Stimulated activated CD4-positive, alpha-beta T cell treated with anti-CD3 and anti-CD28 coated beads, Interleukin-12 subunit alpha, Interleukin-12 subunit beta, amount 100 ng/mL, for 24 hours (primary cell): ENCODE measurements at regions not wholly inside any gene's neighbourhood (a gene's known extent, or its start where the extent isn't known, plus 50 kb on each side); places are given as distances from the start of the nearest gene placed in this dataset.

ENCODE experiments used
- DNase-seq, 2 experiments: peaks; one replicate each; pipeline ENCODE4 v3.0.0-alpha.2; 2020; ENCODE audit warnings: low read depth in 2 of 2

DNA sequence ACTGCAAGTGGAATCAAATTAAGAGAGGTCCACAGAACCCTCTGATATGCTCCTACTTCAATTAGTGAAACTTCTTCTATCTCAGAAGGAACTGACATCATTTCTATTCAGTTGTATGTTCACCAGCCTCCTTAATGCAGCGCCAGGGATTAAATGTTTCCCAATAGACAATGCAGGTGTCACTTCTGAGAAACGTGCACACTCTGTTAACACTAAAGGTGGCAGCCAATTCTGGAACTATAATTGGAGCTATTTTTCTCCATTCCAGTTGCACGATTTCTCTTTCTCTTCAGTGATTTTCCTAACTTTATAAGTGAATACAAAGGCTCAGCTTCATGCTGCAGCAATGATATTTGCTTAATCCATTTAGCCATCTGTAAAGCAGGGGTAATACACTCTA, 821.9 kb downstream of the TDRD15 start:
- DNase-seq: no peak

DNA sequence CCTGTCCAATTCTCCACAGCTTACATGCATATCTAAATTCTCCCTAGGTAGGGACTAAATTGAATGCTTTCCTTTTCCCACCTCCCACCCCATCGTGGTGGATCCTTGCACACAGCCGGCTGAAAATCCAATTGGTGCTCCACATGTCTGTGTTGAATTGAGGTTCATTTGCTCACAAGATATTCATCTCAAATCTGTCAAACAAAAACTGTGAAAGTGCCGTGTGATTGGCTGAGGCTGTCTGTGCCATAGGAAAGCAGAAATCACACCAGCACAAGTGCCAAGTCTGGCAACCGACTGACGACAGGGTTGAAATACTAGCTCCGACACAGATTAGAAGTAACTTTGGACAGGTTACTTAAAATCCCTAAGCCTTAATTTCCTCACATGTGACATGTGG, 823.3 kb downstream of the TDRD15 start:
- DNase-seq: no peak

DNA sequence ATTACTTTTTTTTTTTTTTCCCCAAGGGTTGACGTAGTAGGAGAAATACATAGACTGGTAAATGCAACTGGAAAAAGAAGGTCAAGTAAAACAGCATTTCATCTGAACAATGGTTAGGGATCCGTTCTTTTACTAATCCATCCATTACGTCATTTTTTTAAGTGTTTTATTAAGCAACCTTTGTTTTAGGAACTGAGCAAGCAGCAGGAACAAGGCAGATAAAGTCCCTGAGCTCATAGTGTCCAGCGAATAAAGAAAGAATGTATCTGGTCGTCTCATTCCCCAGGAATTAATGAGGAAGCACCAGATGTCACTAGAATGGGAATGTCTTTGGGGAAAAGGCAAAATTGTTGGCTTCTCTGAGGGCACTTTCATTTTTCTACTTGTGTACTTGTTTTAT, 842.4 kb downstream of the TDRD15 start:
- no peak for DNase-seq

DNA sequence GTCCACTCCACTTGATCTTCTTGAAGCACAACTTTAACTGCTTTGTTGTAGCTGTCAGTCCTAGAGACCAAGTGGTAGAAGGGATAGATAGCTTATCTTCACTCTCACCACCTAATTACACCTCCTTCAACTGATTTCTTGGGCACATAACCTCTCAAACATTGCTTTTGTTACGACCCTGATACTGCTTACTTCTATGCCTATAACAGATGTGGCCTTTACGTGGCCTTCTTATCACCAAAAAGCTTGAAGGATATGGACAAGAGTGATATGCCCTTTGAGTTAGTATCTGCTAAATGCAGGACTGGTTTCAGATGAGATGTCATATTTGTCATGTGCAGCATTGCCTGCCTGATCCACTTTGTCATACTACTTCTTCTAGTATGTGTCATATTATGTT, 847.2 kb downstream of the TDRD15 start:
- DNase-seq: no peak

DNA sequence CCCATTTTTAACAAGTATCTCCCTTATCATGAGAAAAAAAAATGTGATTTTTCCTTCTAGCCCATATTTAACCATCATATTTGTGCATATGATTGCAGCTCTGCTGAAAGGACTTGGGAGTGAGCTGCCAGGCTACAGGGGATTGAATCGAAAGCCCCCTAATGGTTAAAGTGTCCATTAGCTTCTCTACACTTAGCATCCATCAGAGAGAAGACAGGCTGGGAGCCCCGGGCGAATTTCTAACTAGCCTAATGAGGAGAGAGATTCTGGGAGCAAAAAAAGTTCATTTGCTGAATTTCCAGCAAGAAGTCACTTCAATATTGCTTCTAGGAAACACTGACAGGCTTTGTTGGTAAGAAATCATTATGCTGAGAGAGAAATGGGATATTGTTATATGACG, 848.8 kb downstream of the TDRD15 start:
- no peak for DNase-seq

DNA sequence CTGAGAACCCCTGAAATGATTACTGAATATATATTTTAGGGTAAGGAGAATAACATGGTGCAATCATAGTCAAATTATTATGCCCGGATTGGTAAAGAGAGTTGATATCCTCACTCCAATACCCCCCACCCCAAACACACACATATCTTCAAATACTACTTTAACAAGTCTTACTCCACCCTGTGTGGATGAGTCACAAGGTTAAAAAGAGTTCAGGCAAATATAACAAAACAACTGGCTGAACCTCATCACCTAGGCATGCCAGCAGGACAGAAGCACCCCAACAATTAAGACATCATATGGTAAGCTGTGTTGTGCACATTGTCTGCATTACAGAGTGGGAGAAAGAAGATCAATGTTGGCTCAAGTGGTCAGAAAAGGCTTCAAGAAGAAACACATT, 857.4 kb downstream of the TDRD15 start:
- DNase-seq: no peak

DNA sequence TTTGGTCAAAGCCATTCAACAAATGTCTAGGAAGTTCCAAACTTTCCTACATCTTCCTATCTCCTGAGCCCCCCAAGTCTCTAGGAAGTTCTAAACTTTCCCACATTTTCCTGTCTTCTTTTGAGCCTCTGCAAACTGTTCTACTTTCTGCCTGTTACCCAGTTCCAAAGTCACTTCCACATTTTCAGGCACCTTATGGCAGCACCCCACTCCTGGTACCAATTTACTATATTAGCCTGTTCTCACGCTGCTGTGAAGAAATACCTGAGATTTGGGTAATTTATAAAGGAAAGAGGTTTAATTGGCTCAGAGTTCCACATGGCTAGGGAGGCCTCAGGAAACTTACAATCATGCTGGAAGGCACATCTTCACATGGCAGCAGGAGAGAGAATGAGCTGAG, 869.2 kb downstream of the TDRD15 start:
- no peak for DNase-seq

DNA sequence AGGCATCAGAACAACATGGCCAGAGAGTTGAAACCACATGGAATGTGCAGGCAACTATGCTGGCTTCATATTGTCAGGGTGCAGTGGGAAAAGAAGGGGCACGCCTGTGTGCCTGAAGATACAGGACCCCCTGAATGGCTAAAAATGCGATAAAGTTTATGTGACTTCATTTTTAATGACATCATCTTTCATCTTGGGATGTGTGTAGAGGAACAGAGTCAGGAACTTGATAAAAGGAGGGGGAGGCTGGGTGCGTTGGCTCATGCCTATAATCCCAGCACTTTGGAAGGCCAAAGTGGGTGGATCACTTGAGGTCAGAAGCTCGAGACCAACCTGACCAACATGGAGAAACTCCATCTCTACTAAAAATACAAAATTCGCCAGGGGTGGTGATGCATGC, 872.6 kb downstream of the TDRD15 start:
- DNase-seq: no peak

DNA sequence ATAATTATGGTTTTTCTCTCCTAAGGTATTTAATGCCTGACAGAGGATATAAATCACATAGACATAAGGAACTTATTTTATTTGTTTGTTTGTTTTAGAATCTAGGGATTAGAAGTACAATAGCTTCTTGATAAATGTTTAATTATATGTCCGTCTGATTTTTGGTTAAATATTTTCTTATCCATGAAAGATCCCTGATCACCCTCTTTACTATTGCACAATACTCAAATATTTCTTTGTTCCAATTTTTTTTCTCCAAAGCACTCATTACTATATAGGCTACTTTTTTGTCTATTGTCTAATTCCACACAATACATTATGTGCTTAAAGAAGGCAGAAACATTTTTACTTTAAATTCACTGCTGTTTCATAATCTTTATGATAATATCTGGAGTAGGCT, 875.8 kb downstream of the TDRD15 start:
- DNase-seq: no peak

DNA sequence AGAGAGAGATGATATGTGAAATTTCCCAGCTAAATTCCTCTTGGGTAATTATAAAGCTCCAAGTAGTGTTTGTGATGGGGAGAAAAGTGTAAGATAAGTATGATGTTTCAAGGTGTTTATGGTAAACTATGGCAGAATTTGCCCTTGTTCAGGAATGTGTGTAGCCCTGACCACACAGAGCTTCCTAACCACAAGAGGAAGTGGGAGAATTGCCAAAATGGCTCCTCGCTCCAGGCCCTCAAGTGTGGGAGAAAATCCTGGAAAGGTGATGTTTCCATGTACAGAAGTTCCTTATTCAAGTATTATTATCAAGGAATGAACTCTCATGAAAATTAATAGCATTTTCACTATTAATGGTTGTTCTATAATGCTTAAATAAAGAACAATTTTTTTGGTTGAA, 878.3 kb downstream of the TDRD15 start:
- no peak for DNase-seq

DNA sequence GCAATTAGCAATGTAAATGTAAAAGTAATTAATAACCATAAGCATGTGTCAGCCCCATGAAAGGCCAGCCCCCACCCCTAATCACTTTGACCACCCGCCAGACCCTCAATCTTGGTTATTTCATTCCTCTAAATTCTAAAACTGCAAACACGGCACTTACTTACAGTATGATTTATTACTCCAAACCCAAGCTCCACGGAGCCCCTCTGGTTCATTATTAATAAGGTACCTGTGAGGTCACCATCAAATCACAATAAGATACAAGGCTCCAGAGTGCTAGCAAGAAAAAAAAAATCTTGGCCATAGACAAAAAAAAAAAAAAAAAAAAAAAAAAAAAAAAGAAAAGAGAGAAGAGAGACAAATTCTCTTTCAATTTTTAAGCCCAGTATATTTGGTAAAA, 879.5 kb downstream of the TDRD15 start:
- DNase-seq: no peak

DNA sequence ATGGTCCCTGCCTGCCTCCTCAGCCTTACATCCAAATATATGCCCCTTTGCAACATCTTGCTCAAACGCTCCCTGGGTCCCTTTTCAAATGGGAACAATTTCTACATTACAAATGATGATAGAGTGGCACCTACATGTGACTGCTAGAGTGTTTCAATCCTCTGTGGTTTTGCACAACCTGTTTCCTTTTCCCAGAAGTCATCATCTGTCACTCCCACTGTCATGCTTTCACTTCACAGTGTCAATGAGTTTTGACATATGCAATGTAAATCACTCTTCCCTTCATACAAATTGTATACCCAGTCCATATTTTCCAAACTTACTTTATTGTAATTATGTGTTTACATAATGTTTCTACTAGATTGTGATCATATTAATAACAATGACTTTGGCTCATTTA, 887.3 kb downstream of the TDRD15 start:
- DNase-seq: no peak

DNA sequence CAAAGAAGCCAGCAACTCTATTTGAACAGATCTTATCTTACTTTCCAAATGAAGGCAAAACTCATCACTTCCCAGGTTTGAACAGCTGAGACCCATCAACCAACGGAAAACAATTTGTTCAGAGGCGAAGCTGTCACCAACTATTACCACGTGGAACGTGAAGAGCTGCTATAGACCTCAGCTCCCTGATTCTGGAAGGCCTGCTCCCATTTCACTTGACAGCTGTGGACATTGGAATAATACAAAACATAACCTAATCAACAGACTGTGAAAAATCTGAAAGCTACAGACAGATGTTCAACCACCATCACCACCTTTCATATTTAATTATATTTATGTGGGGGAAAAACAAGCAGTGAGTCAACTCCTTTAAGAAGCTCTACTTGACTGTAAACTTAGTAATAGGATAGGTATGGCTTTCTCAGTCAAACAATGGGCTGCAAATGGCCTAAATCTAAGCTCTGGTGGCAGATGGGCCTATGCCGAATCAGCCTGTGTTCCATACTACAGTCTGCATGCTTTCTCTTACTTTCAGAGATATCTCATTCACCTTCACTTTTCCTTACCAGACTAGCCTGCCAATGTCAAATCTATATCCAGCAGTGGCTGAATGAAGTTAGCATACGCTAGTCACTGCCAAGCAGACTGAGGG, 896.4 kb downstream of the TDRD15 start:
- DNase-seq: no peak

DNA sequence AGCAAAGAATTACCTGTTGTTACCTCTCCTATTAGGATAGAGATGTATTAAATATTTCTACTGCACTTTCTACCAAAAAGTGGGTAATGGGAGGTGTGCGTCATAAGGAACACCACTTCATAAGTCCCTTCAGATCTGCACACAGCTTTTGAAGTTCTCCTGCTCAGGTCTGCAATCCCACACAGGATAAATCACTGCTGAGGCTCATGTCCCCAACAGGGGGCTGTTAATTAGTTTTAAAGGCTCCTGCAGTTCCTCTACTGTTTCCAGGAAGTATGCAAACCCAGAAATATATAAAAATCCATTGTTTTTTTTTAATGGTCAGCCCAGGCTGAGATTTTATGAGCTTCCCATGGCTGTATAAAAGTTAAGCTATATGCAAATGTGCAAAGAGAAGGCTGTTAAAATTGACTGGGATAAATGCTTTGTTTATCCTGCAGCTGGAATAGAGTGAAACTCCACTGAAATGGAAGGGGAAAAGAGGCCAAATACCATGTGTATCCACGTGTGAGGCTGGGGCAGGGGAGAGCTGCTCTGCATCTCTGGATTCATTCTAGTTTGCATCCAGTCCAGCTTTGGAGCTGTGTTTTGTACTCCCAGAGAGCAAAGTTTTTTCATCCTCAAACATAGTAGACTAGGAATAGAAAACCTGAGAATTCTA, 903.7 kb downstream of the TDRD15 start:
- no peak for DNase-seq

DNA sequence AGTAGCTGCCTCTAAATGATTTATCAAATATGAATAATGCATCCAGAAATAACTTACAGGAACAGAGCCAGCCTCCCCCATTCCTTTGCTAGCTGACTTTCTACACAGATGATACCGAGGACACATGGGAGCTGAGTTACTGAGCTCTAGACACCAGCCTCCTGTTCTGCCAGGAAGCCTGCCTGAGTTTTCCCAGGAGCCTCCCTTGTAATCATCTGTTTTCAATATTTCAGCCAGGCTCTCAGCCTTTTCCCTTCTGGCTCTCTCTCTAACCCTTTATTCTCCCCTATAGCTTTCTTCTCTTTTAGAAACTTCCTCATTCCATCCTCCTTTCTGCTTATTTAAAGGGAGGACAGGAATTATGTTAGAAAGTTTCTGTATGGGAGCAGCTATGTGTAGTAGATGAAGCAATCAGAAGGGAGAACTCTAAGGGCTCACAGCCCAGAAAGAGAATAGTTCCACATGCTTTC, 911.6 kb downstream of the TDRD15 start:
- DNase-seq: no peak

DNA sequence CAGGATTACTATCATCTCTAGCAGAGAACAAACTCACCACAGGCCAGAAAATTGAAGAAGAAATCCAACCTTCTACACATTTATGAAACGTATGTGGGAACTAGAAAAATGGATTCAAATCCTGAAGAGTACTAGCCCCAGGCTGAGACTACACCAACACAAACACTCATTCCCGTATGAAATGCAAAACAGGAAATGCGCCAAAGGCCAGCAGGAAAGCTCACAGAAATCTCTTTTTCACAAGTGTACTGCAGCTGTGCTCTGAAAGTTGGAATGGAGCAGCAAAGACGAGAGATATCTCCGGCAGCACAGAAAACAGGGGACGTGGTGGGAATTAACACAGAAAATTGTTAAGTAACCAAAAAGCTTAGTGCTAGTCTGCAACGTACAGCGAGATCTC, 913.5 kb downstream of the TDRD15 start:
- no peak for DNase-seq

DNA sequence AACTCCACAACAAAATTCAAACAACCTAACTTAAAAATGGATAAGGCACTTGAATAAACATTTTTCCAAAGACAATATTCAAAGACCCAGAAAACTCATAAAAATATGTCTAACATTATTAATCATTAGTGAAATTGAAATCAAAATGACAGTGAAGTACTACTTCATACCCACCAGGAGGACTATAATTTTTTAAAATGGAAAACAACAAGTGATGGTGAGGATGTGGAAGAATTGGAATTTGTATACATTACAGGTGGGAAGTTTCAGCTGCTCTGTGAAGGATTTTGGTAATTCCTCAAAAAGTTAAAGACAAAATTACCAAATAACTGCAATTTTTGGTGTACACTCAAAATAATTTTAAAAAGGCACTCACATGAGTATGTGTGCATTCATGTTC, 920.0 kb downstream of the TDRD15 start:
- DNase-seq: no peak

DNA sequence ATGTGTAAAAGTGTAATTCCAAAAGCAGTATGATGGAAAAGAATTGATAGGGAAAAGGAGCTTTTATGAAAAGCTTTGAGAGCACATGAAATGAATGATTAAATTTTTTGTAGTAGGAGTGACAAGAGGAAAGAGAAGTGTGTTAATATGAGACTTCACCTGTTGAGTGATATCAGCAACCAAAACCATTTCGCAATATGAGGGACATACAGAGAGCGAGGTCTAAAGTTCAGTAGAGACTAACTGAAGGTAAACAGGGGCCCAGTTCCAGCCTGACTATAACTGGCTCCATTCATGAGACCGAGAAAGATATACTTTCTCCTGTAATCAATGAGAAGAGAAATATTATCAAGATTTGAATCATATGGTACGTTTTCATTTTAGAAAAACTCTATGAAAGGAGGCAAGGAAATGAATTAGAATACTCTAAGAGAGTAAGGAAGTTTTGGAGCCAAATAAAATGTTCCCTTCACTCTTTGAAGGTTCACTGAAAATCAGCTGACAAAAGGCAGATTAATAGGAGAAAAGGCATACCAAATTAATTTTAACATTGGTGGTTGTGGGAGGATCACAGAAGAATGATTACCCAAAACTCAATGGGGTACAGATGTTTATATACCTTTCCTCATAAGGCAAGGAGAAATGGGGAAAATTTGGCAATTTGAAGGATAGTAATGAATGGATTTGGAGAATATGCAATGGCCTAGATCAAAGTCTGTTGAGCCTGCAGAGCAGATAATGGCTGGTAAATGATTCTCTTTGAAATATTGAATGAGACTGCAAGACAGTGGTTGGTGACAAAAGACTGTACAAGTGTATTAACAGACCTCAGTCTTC, 932.2 kb downstream of the TDRD15 start:
- no peak for DNase-seq

DNA sequence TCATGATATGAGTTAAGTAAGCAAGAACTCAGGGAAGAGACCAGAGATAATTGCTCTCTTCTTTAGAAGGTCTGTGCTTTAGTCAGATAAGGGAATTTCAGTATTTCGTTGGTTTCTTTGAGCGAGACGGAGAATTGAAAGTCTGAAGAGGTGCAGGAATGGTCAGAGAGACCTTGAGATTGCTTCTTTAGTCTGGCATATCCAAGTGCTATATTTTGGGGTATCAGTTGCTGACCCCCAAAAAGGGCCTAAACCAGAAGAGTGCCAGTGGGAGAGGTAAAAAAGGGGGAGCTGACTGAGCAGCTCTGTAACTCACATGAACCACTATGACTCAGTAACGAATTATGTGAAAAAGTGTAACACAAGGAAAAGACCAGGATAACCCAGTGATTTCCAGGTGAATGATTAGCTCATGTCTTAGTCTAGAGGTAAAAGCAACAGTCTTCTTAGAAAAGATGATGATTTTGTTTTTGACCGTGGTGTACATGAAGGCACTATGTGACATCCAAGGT, 932.9 kb downstream of the TDRD15 start:
- DNase-seq: no peak

DNA sequence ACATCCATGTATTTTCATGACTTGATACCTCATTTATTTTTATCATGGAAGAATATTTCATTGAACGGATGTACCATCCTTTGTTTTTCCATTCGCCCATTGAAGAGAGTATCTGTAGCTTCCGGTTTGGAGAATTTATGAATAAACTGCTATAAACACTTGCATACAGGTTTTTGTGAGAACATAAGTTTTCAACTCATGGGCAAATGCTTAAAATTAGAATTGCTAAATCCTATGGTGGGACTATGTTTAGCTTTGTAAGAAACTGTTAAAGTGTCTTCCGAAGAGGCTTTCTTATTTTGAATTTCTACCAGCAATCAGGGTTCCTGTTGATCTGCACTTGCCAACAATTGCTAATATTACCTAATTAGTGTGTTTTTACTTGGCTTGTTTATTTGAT, 938.9 kb downstream of the TDRD15 start:
- no peak for DNase-seq

DNA sequence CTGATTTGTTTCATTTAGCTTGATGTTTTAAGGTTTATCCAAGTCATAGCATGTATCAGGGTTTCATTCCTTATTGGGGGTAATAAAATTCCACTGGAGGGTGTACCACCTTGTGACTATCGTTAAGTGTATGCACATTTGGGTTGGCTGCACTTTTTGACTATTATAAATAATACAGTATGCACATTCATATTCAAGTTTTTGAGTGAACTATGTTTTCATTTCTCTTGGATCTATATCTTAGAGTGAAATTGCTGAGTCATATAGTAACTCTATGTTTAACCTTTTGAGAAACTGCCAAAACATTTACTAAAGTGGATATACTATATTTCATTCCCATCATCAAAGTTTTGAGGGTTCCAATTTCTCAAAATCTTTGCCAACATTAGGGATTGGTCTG, 952.7 kb downstream of the TDRD15 start:
- no peak for DNase-seq

DNA sequence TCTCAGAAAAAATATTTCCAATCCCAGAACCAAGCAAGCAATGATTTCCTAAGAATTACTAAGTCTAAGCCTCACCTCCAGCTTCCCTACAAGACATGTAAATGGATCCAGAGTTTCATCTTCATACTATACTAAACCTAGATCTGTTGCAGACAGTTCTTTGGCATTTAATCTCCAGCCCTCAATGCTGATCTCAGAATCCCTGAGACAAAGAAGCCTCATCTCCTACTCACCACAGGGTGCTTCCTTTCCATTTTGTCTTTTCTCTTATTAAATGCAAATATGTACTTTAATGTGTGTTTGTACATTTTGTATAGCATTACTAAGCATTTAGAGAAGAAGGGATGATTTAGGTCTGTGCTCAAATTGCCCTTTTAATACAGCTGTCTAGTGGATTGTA, 954.9 kb downstream of the TDRD15 start:
- no peak for DNase-seq

DNA sequence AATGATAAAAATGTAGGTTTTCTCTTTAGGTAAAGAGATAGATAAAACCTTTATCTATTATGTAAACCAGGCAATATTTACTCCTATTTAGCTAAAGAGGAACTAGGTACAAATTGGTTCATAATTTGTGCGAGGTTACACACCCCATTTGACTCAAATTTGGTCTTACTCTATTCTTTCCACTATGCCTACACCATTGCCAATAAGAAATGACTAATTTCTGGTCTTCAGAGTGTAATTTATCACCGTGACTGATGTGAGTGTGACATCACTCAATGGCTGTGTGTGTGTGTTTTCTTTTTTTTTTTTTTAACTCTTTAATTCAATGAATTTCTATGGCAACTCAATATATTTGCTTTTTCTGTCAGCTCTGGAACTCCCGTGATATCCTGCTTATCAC, 955.8 kb downstream of the TDRD15 start:
- no peak for DNase-seq
